ENCODE measurements at regions not wholly inside any gene's neighbourhood (a gene's known extent, or its start where the extent isn't known, plus 50 kb on each side); places are given as distances from the start of the nearest gene placed in this dataset.

- TF ChIP-seq POLR2AphosphoS5 (IDR thresholded peaks at IDR 0.05) (no peak), CTCF (IDR thresholded peaks at IDR 0.05) (no peak), POLR2A (IDR thresholded peaks at IDR 0.05) (no peak)
Measured at GRCh38 chr17:33777674-33778073, 477.4 kb upstream of the CCL2 start.
